ENCODE measurements at regions not wholly inside any gene's neighbourhood (a gene's known extent, or its start where the extent isn't known, plus 50 kb on each side); places are given as distances from the start of the nearest gene placed in this dataset.

- Histone ChIP-seq H3K9me1 (ENCODE audit: insufficient read depth, low read length) (no peaks in the 10 kb centered on the region), H3K23ac (ENCODE audit: low read depth, low read length) (no peak overlapping the region), H3K4me3 (ENCODE audit: insufficient read depth, low read depth, low read length) (no peak overlapping the region), H2AFZ (replicated peaks; ENCODE audit: low read length, poor library complexity) (no peak overlapping the region), H3K4ac (ENCODE audit: low read depth, low read length) (no peak overlapping the region), H2BK120ac (ENCODE audit: low read depth, low read length) (no peak overlapping the region), H3K79me1 (ENCODE audit: low read depth in 1 of 2, low read length in 2 of 2) (no peaks in the 10 kb centered on the region), H4K91ac (ENCODE audit: insufficient read depth, low read depth, low read length) (no peak overlapping the region), H3K14ac (replicated peaks; ENCODE audit: low read depth, low read length) (no peak overlapping the region), H2BK5ac (ENCODE audit: low read depth, low read length, poor library complexity, severe bottlenecking) (no peak overlapping the region), H2AK9ac (replicated peaks; ENCODE audit: low read depth, low read length, poor library complexity) (no peak overlapping the region), H3K4me1 (ENCODE audit: control insufficient read depth, insufficient read depth, low read length) (no peaks in the 10 kb centered on the region), H3K18ac (ENCODE audit: low read depth, low read length) (no peak overlapping the region), H4K20me1 (ENCODE audit: insufficient read depth, low read length) (no peaks in the 10 kb centered on the region), H4K8ac (ENCODE audit: low read depth in 2 of 2, low read length in 2 of 2) (no peak overlapping the region), H2BK20ac (ENCODE audit: low read depth, low read length) (no peak overlapping the region), H3K27ac (ENCODE audit: insufficient read depth, low read length) (no peak overlapping the region), H3K36me3 (ENCODE audit: control insufficient read depth, insufficient read depth, low read length) (no peaks in the 10 kb centered on the region), H3K9me3 (ENCODE audit: control insufficient read depth, insufficient read depth, low read length) (peaks cover 41% of the 10 kb centered on the region), H4K5ac (ENCODE audit: low read depth, low read length) (no peak overlapping the region), H3K56ac (ENCODE audit: extremely low read depth, insufficient read depth, low read length) (no peak overlapping the region), H2AK5ac (ENCODE audit: low read depth, low read length) (no peak overlapping the region), H3K9ac (ENCODE audit: low read depth, low read length) (no peak overlapping the region), H3K27me3 (ENCODE audit: control insufficient read depth, insufficient read depth, low read length) (no peaks in the 10 kb centered on the region), H2BK15ac (ENCODE audit: low read depth, low read length) (no peak overlapping the region), H3K4me2 (ENCODE audit: low read depth, low read length) (no peak overlapping the region)
- no peak for ATAC-seq (ENCODE audit: low read depth)
- BruUV-seq (replicated peaks), result no TSS peak
- dilution Hi-C loops (cut with HindIII; ENCODE audit: low sequenced_read_pairs, unreplicated experiment), result no loop called here
- intact Hi-C loops (cut with micrococcal nuclease), result no loop called here
- TF ChIP-seq MXI1 (IDR thresholded peaks at IDR 0.05; ENCODE audit: borderline replicate concordance, low read depth, low read length) (no peak), USF2 (IDR thresholded peaks at IDR 0.05; ENCODE audit: low read depth, low read length) (no peak), NFE2L2 (IDR thresholded peaks at IDR 0.05; ENCODE audit: low read depth, low read length) (no peak), ELK1 (IDR thresholded peaks at IDR 0.05; ENCODE audit: borderline replicate concordance, low read depth, low read length) (no peak)
- ChIA-PET POLR2A (ENCODE audit: unreplicated experiment) (no interaction called here), CTCF (no interaction called here)
- WGBS, 2 experiments (ENCODE audit: extremely low coverage in 2 of 2, insufficient read length in 1 of 2), result no CpG with 5 or more reads among the region's 6 CpGs
- in situ Hi-C loops (cut with MboI; ENCODE audit: low sequenced_read_pairs), result no loop called here
- DNase-seq, result no peak
Measured at GRCh38 chr22:49253656-49254055, 574.0 kb downstream of the BRD1 start.

All from IMR-90 (cell line).